GM13977 (cell line): ENCODE measurements at regions not wholly inside any gene's neighbourhood (a gene's known extent, or its start where the extent isn't known, plus 50 kb on each side); places are given as distances from the start of the nearest gene placed in this dataset.

Experiments used
- DNase-seq: peaks from one replicate; pipeline ENCODE4 v3.0.0; 2012; ENCODE audit warnings: low spot score
- CTCF ChIP-seq: IDR thresholded peaks from 2 replicates; pipeline ENCODE4 v1.5.1; 2012; ENCODE audit warnings: mild to moderate bottlenecking, control low read depth; ENCODE audit not compliant: insufficient read depth; ENCODE audit errors: extremely low read depth, missing control alignments
- in situ Hi-C: fragments of 300-500 bp; cut with MboI; formaldehyde crosslinking; loops from one replicate; pipeline ENCODE4 v1.12.0; 2022; ENCODE audit warnings: low sequenced_read_pairs, low pct_unique_long_range_greater_than_20kb, mixed read lengths, inconsistent platforms; ENCODE audit not compliant: unreplicated experiment

GRCh38 chr4:126572264-126572663, 1060.5 kb upstream of the INTU start:
- in situ Hi-C loops: no loop called here
- DNase-seq: no peak
- TF ChIP-seq CTCF: no peak

GRCh38 chr4:126582737-126583136, 1050.0 kb upstream of the INTU start:
- in situ Hi-C loops: no loop called here

GRCh38 chr4:126583509-126583908, 1049.2 kb upstream of the INTU start:
- peak; percentile 34 for TF ChIP-seq CTCF
- in situ Hi-C loops: no loop called here
- no peak for DNase-seq

More at GRCh38 chr4:126582737-126583136, 1050.0 kb upstream of the INTU start:
- DNase-seq: no peak
- peak; percentile 4 for TF ChIP-seq CTCF

GRCh38 chr4:126591583-126591982, 1041.2 kb upstream of the INTU start:
- TF ChIP-seq CTCF: no peak
- DNase-seq: no peak
- in situ Hi-C loops: no loop called here

- DNase-seq: no peak
- no peak for TF ChIP-seq CTCF
- in situ Hi-C loops: no loop called here
Observed at GRCh38 chr4:126592088-126592487, 1040.7 kb upstream of the INTU start.

- in situ Hi-C loops: no loop called here
- no peak for TF ChIP-seq CTCF
Observed at GRCh38 chr4:126593626-126594025, 1039.1 kb upstream of the INTU start.

GRCh38 chr4:126595643-126596042, 1037.1 kb upstream of the INTU start:
- in situ Hi-C loops: no loop called here
- no peak for TF ChIP-seq CTCF
- DNase-seq: no peak

More at GRCh38 chr4:126593626-126594025, 1039.1 kb upstream of the INTU start:
- no peak for DNase-seq
